SU-DHL-6 (cell line): ENCODE measurements at regions not wholly inside any gene's neighbourhood (a gene's known extent, or its start where the extent isn't known, plus 50 kb on each side); places are given as distances from the start of the nearest gene placed in this dataset.

Experiments
- H2AFZ ChIP-seq: fragments of 200-600 bp; sonication (generic); 2 replicates; pipeline ENCODE4 v1.6.1; 2014; ENCODE audit warnings: low read depth, mild to moderate bottlenecking, moderate library complexity, mixed read lengths, antibody characterized with exemption, low read length; ENCODE audit not compliant: severe bottlenecking
- H3F3A ChIP-seq: fragments of 200-600 bp; shearing (Covaris generic); 2 replicates; pipeline ENCODE4 v1.6.0; 2016; ENCODE audit warnings: antibody characterized with exemption, mild to moderate bottlenecking; ENCODE audit not compliant: insufficient read depth
- H3K27ac ChIP-seq: fragments of 200-600 bp; sonication (generic); 2 replicates; pipeline ENCODE4 v1.5.1; 2016; ENCODE audit warnings: low read depth, mild to moderate bottlenecking, low read length, moderate library complexity, mixed read lengths
- H3K27me3 ChIP-seq: fragments of 200-600 bp; sonication (generic), shearing (Covaris generic); 2 replicates; pipeline ENCODE4 v1.6.0; 2014; ENCODE audit warnings: mild to moderate bottlenecking, low read length
- H3K36me3 ChIP-seq: fragments of 200-600 bp; sonication (generic); 2 replicates; pipeline ENCODE4 v1.6.1; 2014; ENCODE audit warnings: mild to moderate bottlenecking, low read length, mixed read lengths
- H3K4me2 ChIP-seq: fragments of 300-600, 200-600 bp; shearing (Covaris generic), sonication (generic); 2 replicates; pipeline ENCODE4 v1.6.0; 2014; ENCODE audit warnings: low read length, low read depth, mild to moderate bottlenecking; ENCODE audit not compliant: poor library complexity, severe bottlenecking
- H3K4me3 ChIP-seq: fragments of 200-600 bp; sonication (generic); 2 replicates; pipeline ENCODE4 v1.5.1; 2014; ENCODE audit warnings: antibody characterized with exemption, low read length, mild to moderate bottlenecking, mixed read lengths; ENCODE audit not compliant: insufficient read depth, poor library complexity, severe bottlenecking
- H3K79me2 ChIP-seq: fragments of 200-600 bp; sonication (generic); 2 replicates; pipeline ENCODE4 v1.6.1; 2014; ENCODE audit warnings: mild to moderate bottlenecking, low read length, moderate library complexity; ENCODE audit not compliant: insufficient read depth
- H3K9ac ChIP-seq: fragments of 200-600 bp; sonication (generic); 2 replicates; pipeline ENCODE4 v1.7.0; 2014; ENCODE audit warnings: mild to moderate bottlenecking, low read length
- H3K9me2 ChIP-seq: fragments of 200-600 bp; sonication (generic); replicated peaks from 2 replicates; pipeline ENCODE4 v1.6.1; 2014; ENCODE audit warnings: low read length; ENCODE audit not compliant: insufficient read depth
- H3K9me3 ChIP-seq: fragments of 200-600 bp; sonication (generic); 2 replicates; pipeline ENCODE4 v1.6.1; 2014; ENCODE audit warnings: low read length, mixed read lengths; ENCODE audit not compliant: insufficient read depth
- H4K20me1 ChIP-seq: fragments of 200-600 bp; sonication (generic); 2 replicates; pipeline ENCODE4 v1.6.1; 2014; ENCODE audit warnings: low read depth, mild to moderate bottlenecking, antibody characterized with exemption, low read length, moderate library complexity, mixed read lengths
- CTCF ChIP-seq: fragments of 200-600 bp; sonication (generic); IDR thresholded peaks from one replicate; pipeline ENCODE4 v1.5.1; 2017; ENCODE audit warnings: antibody characterized with exemption, mild to moderate bottlenecking, low read length, moderate library complexity; ENCODE audit not compliant: insufficient read depth, poor library complexity, severe bottlenecking
- EZH2phosphoT487 ChIP-seq: fragments of 200-600 bp; sonication (generic), shearing (Covaris generic); conservative IDR thresholded peaks from 2 replicates; pipeline ENCODE4 v1.6.1; 2018; ENCODE audit warnings: mild to moderate bottlenecking, antibody characterized with exemption, low read length, moderate library complexity, mixed read lengths

- Histone ChIP-seq H2AFZ (no peak overlapping the region), H3K9me2 (no peaks in the 10 kb centered on the region), H4K20me1 (no peaks in the 10 kb centered on the region), H3K36me3 (no peaks in the 10 kb centered on the region), H3K9ac (no peak overlapping the region), H3K4me2 (no peak overlapping the region), H3K27ac (no peak overlapping the region), H3K27me3 (no peaks in the 10 kb centered on the region), H3F3A (no peaks in the 10 kb centered on the region), H3K79me2 (no peaks in the 10 kb centered on the region), H3K9me3 (no peaks in the 10 kb centered on the region), H3K4me3 (no peak overlapping the region)
- TF ChIP-seq EZH2phosphoT487 (no peak), CTCF (no peak)
These were observed 132.9 kb upstream of the MYLIP start for GRCh38 chr6:15996030-15996429.

DNA sequence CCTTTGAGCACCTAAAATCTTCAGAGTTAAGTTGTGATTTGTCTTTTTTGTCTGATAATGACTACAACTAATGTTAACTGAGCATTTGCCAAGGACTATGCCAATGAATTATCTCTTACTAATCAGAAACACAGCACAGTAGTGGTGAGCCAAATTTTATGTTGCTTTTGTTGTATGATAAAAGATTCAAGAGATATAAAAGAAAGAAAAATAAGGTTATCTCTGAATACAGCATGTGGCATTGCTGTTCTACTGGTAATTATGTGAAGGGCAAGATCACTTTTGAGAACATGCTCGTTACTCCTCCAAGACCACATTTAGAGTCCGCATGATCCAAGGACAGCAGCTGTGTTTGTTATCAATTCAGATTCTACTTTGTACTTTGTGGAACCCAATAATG lies 133.4 kb upstream of the MYLIP start:
- Histone ChIP-seq H4K20me1 (no peaks in the 10 kb centered on the region), H3K79me2 (no peaks in the 10 kb centered on the region), H3K9ac (no peak overlapping the region), H3K27ac (no peak overlapping the region), H3K9me2 (no peaks in the 10 kb centered on the region), H3K27me3 (no peaks in the 10 kb centered on the region), H3F3A (no peaks in the 10 kb centered on the region), H3K9me3 (no peaks in the 10 kb centered on the region), H3K4me3 (no peak overlapping the region), H3K4me2 (no peak overlapping the region), H2AFZ (no peak overlapping the region), H3K36me3 (no peaks in the 10 kb centered on the region)
- TF ChIP-seq CTCF = no peak
- no peak for TF ChIP-seq EZH2phosphoT487

DNA sequence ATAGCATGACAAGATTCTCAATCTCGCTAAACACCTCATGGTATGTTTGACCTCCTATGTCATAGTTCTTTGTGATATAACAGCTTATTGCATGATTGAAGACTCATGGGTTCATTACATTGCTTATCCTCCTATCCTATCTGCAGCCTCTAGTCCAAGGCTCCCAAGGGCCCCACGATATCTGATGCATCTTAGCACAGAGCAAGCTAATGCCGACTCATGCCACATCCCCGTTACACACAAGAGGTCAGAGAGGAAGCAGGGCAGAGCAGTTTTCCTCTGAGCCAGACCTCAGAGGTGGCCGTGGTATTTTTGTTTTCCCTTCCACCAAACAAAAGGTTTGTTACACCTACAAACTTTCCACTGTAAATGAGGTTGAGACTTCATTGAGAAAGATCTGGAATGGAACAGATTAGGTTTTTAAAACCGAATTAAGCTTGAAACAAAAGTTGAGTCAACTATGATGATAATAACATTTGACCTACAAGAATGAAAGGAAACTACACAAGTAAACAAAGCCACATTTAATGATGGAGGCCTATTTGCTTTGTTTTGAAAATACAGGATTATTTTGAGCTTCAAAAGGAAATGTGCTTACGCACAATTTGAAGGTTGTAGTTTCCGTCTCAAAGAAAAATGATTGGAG lies 133.9 kb upstream of the MYLIP start:
- H3K27me3 ChIP-seq = no peaks in the 10 kb centered on the region
- H3K36me3 ChIP-seq = no peaks in the 10 kb centered on the region
- TF ChIP-seq CTCF (no peak), EZH2phosphoT487 (no peak)
- H2AFZ ChIP-seq = no peak overlapping the region
- H3K79me2 ChIP-seq = no peaks in the 10 kb centered on the region
- no peaks in the 10 kb centered on the region for H3K9me3 ChIP-seq
- no peaks in the 10 kb centered on the region for H4K20me1 ChIP-seq
- H3K4me3 ChIP-seq = no peak overlapping the region
- no peak overlapping the region for H3K9ac ChIP-seq
- H3F3A ChIP-seq = no peaks in the 10 kb centered on the region
- no peaks in the 10 kb centered on the region for H3K9me2 ChIP-seq
- no peak overlapping the region for H3K4me2 ChIP-seq
- no peak overlapping the region for H3K27ac ChIP-seq
